ENCODE measurements at regions not wholly inside any gene's neighbourhood (a gene's known extent, or its start where the extent isn't known, plus 50 kb on each side); places are given as distances from the start of the nearest gene placed in this dataset.

- peaks cover 5% of the 10 kb centered on the region for H3K9me3 Mint-ChIP-seq (ENCODE audit: low read depth)
- TF ChIP-seq, protein P1, sequence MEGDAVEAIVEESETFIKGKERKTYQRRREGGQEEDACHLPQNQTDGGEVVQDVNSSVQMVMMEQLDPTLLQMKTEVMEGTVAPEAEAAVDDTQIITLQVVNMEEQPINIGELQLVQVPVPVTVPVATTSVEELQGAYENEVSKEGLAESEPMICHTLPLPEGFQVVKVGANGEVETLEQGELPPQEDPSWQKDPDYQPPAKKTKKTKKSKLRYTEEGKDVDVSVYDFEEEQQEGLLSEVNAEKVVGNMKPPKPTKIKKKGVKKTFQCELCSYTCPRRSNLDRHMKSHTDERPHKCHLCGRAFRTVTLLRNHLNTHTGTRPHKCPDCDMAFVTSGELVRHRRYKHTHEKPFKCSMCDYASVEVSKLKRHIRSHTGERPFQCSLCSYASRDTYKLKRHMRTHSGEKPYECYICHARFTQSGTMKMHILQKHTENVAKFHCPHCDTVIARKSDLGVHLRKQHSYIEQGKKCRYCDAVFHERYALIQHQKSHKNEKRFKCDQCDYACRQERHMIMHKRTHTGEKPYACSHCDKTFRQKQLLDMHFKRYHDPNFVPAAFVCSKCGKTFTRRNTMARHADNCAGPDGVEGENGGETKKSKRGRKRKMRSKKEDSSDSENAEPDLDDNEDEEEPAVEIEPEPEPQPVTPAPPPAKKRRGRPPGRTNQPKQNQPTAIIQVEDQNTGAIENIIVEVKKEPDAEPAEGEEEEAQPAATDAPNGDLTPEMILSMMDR (IDR thresholded peaks at IDR 0.05), result no peak
These were observed 201.4 kb downstream of the ZNF462 start for GRCh38 chr9:107064378-107064777.

GRCh38 chr9:107065549-107065948 lies 202.6 kb downstream of the ZNF462 start:
- TF ChIP-seq, protein P1 (IDR thresholded peaks at IDR 0.05), result no peak
- H3K4me1 Mint-ChIP-seq (ENCODE audit: low read depth), result no peaks in the 10 kb centered on the region
- no peak for DNase-seq (ENCODE audit: low spot score)
- no peaks in the 10 kb centered on the region for H3K27me3 Mint-ChIP-seq (ENCODE audit: low read depth)
- H3K4me3 Mint-ChIP-seq (ENCODE audit: unreplicated experiment), result no peak overlapping the region
- no peaks in the 10 kb centered on the region for H3K36me3 Mint-ChIP-seq (ENCODE audit: low read depth)
- H3K27ac Mint-ChIP-seq (ENCODE audit: unreplicated experiment), result no peak overlapping the region
- H3K9me3 Mint-ChIP-seq (ENCODE audit: low read depth), result peaks cover 5% of the 10 kb centered on the region

More at GRCh38 chr9:107064378-107064777, 201.4 kb downstream of the ZNF462 start:
- Mint-ChIP-seq H3K27me3 (ENCODE audit: low read depth) (no peaks in the 10 kb centered on the region), H3K36me3 (ENCODE audit: low read depth) (no peaks in the 10 kb centered on the region), H3K4me1 (ENCODE audit: low read depth) (no peaks in the 10 kb centered on the region), H3K4me3 (ENCODE audit: unreplicated experiment) (no peak overlapping the region), H3K27ac (ENCODE audit: unreplicated experiment) (no peak overlapping the region)
- no peak for DNase-seq (ENCODE audit: low spot score)

DNA sequence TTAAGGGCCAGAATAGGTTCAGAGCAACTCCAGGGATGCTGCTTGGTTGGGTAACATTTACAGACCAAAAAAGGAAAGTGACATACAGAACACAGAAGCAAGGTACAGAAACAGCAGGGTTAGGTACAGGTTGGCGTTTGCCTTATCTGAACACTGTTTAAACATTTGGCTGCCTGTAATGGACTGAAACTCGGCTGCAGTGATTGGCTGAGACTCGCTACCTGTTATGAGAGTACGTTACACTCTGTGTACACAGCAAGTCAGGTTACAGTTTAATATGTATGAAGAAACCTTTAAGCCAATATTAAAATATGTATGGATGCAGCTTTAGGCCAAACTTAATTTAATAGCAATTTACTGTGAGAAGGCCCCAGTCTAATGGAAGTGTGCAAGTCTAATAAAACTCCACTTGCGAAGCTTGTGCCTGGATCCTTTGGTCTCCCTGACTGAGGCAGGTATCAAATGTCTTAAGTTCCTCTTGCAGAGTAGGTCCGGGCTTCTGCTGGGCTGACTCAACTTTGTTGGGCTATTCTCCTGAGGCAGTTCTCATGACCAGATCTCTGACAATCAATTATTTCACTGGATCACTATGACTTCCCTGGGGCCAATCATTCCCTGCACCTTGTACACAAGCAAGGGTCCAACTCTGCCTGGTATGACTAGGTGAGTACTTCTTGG lies 204.9 kb downstream of the ZNF462 start:
- TF ChIP-seq, protein P1 (IDR thresholded peaks at IDR 0.05), result no peak
- Mint-ChIP-seq H3K27ac (ENCODE audit: unreplicated experiment) (no peak overlapping the region), H3K4me1 (ENCODE audit: low read depth) (no peaks in the 10 kb centered on the region), H3K36me3 (ENCODE audit: low read depth) (no peaks in the 10 kb centered on the region), H3K9me3 (ENCODE audit: low read depth) (no peaks in the 10 kb centered on the region), H3K27me3 (ENCODE audit: low read depth) (no peaks in the 10 kb centered on the region), H3K4me3 (ENCODE audit: unreplicated experiment) (no peak overlapping the region)
- no peak for DNase-seq (ENCODE audit: low spot score)

GRCh38 chr9:107068581-107068980 lies 205.6 kb downstream of the ZNF462 start:
- no peak for DNase-seq (ENCODE audit: low spot score)
- H3K4me1 Mint-ChIP-seq (ENCODE audit: low read depth), result no peaks in the 10 kb centered on the region
- H3K27me3 Mint-ChIP-seq (ENCODE audit: low read depth), result no peaks in the 10 kb centered on the region
- H3K4me3 Mint-ChIP-seq (ENCODE audit: unreplicated experiment), result no peak overlapping the region
- no peaks in the 10 kb centered on the region for H3K9me3 Mint-ChIP-seq (ENCODE audit: low read depth)
- TF ChIP-seq, protein P1 (IDR thresholded peaks at IDR 0.05), result no peak
- no peak overlapping the region for H3K27ac Mint-ChIP-seq (ENCODE audit: unreplicated experiment)
- no peaks in the 10 kb centered on the region for H3K36me3 Mint-ChIP-seq (ENCODE audit: low read depth)

DNA sequence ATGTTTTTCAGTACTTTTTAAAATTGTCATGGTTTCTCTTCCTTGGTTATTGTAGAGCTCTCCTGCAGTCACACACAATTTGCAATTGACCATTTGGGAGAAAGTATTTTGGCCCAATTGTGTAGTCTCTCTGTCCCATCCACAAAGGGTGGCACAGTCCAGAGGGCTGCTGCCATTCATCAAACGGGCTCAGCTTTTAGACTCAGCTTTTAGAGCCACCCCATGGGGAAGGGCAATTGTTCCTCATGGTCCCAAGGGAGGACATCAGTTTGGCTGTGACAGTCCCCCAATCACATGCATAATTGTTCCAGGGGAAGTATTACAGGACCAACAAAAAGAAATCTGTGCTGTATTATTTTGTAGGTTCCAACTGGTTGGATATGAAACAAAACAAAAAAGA lies 207.6 kb downstream of the ZNF462 start:
- TF ChIP-seq, protein P1 (IDR thresholded peaks at IDR 0.05), result no peak
- H3K27me3 Mint-ChIP-seq (ENCODE audit: low read depth), result no peaks in the 10 kb centered on the region
- H3K27ac Mint-ChIP-seq (ENCODE audit: unreplicated experiment), result no peak overlapping the region

More for the DNA sequence above, 207.6 kb downstream of the ZNF462 start:
- no peak overlapping the region for H3K4me3 Mint-ChIP-seq (ENCODE audit: unreplicated experiment)
- DNase-seq (ENCODE audit: low spot score), result no peak
- no peaks in the 10 kb centered on the region for H3K36me3 Mint-ChIP-seq (ENCODE audit: low read depth)
- no peaks in the 10 kb centered on the region for H3K9me3 Mint-ChIP-seq (ENCODE audit: low read depth)
- H3K4me1 Mint-ChIP-seq (ENCODE audit: low read depth), result no peaks in the 10 kb centered on the region

Measured in chondrocyte (in vitro differentiated cells).